NCI-H2227 (cell line): ENCODE measurements at regions not wholly inside any gene's neighbourhood (a gene's known extent, or its start where the extent isn't known, plus 50 kb on each side); places are given as distances from the start of the nearest gene placed in this dataset.

Experiments
- DNase-seq: peaks from one replicate; lab custom pipeline; 2025; ENCODE audit not compliant: unreplicated experiment; lab: John Stamatoyannopoulos, UW

DNA sequence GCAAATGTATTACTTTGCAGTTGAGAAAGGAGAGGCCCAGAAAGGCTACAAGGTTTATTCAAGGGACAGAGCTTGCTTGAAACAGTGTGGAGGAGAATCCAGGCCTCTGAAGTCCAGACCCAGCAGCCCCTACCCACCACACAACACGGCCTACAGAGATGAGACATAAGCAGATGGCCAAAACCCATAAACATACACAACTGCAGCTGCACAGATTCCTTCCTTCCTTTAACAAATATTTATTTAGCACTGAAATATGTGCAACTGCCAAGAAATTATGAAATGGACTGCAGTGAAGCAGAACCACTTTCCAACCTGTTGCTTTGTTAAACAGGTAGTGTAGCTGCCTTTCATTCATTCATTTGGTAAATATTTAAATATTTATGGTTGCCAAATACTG is 122.3 kb downstream of the SPATA19 start:
- no peak for DNase-seq

DNA sequence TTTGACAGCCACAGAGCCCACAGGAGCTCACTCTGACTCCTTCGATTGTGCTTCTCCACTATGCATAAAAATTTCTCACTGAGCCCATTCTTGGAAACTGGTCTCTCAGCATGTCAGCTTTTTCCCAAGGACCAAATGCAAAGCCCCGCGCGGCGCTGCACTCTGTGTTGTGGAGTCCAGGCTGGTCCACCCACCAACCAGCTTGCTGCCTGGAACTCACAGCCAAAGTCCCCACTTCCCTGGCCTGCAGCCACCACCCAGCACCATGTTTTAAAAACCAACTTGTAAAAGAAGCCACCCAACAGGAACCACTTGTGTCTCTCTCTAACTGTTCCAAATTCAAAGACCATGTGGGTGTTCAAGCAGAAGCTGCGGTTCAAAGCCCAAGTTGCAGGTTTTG is 124.4 kb downstream of the SPATA19 start:
- no peak for DNase-seq

DNA sequence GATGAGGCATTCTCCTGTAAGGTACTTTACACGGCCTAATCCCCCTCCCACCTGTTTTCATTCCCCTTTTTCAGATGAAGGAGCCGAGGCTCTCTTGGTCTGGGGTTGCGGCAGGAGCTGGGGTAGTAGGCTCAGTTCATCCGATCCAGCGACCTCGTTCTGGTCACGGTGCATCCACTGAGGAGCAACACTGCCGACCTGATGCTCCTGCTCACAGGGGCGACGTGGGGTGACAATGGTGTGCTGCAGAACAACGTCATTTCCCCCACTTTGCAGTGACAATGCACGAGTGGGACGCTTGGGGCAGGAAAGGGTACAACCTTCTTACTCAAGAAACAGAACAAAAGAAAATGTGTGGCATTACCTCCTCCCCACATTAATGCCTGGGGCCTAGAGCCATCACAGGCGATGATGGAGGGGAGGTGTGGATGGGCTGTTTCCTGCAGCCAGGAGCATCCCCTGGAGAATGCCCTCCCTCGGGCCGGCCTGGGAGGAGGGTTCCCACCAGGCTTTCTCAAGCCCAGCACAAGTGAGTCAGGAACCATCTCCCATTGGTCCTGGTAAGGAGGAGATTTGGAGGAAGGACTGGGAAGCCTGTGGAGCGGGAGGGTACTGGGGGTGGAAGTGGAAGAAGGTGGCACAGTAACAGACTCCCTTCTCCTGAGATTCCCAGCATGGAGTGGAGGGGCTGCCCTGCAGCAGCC is 125.6 kb downstream of the SPATA19 start:
- no peak for DNase-seq

DNA sequence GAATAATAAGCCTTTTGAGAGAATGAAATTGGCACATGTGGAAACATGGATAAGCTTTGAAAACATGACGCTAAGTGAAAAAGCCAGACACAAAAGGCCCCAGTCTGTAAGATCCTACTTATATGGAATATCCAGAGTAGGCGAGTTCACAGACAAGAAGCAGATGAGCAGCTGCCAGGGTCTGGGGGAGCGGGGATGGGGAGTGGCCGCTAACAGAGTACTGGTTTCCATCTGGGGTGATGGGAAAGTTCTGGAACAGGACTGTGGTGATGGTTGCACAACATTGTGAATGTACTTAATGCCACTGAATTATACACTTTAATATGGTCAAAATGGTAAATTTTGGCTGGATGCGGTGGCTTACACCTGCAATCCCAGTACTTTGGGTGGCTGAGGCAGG is 126.5 kb downstream of the SPATA19 start:
- DNase-seq, result no peak

DNA sequence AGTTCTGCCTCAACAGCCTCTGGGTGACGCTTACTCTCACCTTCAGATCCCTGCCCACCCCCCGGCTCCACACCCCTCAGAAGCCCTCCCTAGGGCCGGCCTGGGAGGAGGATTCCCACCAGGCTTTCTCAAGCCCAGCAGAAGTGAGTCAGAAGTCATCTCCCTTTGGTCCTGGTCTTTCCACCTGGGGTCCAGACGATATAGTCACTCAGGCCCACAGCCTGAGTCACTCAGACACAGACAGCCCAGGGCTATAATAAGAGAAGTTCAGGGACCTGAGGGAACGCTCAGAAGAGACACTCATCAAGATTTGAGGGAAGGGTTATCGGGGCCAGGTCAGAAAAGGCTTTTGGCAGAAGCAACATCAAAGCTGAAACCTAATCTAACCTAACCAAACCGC is 127.1 kb downstream of the SPATA19 start:
- no peak for DNase-seq

DNA sequence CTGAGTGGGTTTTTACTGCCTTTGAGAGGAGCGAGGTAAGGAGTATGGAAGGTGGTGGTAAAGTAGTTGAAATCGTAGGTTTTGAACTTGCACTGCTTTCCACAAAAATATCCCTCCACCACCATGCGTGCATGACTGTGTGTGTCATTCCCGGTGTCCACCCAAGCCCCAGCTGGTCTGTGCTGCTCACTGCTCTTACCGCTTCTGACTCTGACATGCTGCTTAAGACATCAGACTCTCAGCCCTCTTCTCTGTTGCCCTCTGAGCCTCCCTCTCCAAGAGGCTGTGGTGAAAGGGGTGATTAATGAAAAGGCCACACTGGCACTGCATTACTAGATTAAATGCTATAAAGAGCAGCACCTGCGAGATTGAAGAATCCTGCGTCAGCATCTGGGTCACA is 128.7 kb downstream of the SPATA19 start:
- DNase-seq, result no peak

DNA sequence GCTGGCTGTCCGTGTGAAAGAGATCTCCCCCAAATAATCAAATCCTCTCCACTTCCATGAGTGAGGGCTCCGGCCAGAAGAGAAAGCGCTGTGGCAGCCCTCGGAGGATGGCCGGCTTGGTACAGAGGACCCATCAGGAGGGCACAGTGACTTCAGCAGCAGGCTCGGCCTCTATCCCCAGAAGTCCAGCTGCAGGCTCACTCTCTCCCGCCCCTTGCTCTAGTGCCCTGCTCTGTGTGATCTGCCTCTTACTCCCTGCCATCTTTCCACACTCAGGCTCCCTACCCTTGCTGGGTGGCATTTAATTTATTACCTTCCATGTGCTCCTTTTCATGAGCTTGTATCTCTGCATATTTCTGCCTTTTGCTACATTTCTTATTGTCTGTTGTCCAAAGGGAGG is 129.7 kb downstream of the SPATA19 start:
- DNase-seq, result no peak

DNA sequence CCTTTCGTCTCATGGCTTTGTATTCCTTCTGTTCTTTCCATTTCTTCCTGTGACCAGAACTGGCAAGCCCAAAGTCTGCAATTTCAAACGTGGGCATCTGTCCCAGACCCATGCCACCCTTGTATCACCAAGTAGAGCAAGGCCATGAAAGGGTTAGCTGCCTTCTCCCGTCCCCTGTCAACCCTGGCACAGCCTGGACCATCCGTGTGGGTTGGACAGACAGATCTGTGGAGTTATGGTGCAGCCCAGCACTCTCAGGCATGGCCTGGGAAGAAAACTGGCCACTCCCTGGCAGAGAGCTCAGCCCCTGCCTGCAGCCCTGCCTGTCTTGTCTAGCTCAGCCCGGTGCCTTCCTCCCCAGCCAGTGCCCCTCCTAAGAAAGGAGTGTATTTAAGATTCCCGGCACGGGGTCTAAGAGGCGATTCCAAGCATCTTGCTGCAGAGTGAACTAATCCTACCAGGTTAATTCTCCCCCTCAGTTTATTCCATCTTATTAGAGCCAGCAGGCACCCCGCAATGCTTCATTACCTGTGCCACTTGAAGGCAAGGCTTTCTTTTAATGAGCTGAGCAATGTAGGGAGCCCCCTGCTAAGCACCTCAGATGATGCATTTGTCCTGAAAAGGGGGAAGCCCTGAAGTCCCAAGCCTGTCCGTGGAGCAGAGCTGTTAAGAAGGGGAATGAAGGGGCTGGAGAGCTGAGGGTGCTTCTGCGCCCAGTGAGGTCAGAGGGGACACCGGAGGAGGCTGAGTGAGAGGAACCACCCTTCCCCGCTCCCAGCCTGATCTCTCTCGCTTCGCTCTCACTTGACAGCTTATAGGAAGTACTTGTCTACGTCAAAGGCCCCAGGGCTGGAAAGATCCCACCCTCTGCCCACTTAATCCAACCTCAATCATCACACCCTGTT is 130.6 kb downstream of the SPATA19 start:
- DNase-seq, result peak; percentile 2

DNA sequence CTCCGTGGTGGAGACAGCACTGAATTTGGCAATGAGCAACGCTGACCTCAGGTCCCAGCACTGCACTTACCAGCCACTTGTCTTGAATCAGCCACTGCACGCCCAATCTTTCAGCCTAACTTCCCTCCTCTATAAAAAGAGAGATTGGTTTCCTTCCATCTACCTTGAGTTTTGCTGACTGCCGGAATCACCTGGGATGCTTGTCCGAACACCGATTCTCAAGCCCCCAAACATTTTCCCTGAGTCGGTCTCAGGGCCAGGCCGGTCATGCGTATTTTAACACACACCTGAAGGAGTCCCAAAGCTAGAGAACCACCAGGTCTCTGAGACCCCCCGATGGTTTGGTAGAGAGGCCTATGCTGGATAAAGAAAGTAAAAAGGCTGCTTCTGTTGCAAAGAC is 131.5 kb downstream of the SPATA19 start:
- DNase-seq, result no peak

DNA sequence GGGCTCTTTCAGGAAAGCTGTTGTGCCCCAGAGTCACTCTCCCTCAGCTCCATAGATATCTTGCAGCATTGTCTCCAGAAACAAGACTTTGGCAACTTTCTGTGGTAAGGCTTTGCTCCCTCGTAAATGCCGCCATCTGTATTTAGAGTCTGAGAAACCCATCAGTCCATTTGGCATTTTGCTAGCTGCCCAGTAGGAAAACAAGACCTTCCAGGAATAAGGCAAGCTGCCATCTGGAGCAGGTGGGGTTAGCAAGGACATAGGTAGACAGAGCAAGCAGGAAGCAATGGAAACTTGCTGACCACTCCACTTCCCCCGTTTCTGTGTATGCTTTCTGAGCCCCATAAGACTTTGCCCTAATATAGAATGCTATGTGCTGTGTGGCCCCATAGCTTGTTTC is 131.9 kb downstream of the SPATA19 start:
- no peak for DNase-seq

DNA sequence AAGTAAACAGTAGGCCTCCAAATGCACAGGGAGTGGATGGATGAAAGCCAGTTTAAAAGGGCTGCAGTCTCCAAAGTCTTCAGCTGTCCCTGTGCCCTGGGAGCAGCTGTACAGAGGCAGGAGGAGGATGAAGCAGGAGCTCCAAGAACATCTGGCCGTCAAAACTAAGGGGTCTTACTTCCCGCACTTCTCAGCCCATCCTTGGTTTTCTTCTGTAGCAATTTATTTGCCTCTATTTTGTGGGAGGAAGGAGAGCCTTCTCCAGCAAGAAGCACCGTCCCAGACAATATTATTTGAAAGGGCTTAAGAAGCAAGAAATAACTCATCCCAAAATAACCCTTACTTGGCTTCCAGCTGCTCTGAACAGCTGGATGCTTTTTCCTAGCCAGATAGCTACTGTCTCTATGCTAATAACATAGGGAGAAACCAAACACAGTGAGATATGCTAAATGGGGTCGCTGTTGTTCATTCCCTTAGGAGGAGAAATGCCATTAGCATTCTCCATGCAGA is 133.2 kb downstream of the SPATA19 start:
- DNase-seq, result no peak

DNA sequence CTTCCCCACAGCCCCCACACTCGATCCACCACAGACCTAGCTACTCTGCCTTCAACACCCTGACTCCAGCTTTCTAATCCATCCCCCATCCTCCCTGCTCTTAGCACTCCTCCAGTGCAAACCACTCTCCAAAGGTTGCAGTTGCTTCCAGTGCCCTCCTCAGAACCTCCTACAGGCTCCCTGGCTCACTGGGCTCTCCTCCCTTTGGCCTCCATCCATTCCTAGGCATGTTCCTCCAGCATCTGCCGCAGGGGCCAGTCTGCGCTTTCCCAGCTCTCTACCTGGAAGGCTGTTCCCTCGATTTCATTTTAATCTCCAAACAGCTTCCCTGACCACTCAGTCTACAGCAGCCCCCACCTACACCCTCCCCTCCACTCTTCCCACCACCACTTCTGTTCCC is 133.8 kb downstream of the SPATA19 start:
- no peak for DNase-seq

DNA sequence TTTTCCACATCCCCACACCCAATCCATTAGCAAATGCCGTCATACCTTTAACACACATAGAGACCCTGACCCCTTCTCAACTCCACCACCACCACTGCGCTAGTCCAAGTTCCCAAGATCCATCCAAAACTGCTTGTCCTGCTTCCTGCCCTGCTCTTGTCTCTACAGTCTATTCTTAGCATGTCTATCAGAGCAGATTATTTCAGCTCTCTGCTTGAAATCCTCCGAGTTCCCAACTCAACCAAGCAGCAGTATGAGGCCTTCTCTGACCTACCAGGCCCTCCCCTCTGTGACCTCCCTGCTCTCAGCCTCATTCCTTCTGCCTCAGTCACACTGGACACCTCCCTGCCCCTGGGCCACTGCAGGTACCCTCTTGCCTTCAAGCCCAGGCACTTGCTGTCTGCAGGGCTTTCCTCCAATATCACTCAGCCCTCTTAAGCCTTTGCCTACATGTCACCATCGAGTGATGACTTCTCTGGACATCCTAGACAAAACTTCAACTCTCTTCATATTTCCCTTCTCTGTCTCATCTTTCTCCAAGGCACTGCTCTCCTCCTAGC is 134.6 kb downstream of the SPATA19 start:
- no peak for DNase-seq

DNA sequence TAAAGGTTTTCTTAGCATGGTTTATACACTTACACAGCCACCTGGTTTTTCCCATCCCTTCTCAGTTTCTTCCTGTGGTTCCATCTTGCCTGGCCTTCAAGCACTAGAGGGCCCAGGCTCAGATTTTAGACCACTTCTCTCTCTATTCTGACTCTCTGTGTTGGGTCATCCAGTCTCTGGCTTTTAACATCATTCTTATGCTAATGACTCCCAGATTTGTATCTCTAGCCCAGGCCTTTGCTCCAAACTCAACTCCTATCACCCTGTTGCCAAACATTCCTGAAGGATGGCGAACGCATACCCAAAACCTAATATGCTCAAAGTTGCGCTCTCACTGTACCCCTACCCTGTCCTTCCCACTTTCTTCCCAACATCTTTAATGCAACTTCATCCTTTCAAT is 135.1 kb downstream of the SPATA19 start:
- DNase-seq, result no peak

DNA sequence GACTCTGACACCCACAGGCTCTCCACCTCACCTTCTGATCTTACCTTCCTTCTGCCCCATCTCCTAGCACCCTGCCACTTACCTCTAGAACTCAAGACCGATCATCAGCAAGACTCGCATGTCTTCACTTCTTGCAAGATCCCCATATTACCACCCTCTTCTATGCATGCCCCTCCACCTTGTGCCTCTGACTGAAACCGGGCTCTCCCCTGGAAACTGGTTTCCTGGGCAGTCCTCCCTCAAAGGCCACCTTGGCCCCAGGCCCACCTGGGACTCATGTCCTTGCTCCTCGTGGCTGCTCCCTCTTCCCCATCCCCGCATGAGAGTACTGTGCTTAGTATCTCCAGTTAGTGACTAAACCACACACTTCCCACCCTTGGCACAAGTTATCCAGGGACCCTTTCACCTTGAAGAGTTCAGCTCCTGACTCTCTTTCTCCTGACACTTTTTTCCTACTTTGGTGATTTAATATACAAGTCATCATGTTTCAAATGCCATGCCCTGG is 136.7 kb downstream of the SPATA19 start:
- no peak for DNase-seq

DNA sequence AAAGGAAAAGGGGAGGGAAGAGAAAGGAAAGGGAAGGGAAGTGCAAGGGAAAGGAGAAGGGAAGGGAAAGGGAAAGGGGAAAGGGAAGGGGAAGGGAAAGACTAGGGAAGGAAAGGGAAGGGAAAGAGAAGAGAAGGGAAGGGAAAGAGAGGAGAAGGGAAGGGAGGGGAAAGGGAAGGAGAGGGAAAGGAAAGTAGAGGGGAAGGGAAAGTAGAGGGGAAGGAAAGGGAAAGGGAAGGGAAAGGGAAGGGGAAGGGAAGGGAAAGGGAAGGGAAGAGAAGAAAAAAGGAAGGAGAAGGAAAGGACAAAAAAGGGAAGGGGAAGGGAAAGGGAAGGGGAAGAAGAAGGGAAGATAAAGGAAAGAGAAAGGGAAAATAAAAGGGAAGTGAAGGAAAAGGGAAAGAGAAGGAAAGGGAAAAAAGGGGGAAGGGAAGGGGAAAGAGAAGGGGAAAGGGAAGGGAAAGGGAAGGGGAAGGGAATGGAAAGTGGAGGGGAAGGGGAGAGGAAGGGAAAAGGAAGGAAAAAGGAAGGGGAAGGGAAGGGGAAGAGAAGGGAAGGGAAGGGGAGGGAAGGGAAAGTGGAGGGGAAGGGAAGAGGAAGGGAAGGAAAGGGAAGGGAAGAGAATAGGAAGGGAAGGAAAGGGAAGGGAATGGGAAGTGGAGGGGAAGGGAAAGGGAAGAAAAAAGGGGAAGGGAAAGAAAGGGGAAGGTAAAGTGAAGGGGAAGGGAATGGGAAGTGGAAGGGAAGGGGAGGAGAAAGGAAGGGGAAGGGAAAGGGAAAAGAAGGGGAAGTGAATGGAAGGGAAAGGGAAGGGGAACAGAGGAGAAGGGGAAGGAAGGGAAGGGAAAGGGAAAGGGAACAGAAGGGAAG is 138.2 kb downstream of the SPATA19 start:
- no peak for DNase-seq

DNA sequence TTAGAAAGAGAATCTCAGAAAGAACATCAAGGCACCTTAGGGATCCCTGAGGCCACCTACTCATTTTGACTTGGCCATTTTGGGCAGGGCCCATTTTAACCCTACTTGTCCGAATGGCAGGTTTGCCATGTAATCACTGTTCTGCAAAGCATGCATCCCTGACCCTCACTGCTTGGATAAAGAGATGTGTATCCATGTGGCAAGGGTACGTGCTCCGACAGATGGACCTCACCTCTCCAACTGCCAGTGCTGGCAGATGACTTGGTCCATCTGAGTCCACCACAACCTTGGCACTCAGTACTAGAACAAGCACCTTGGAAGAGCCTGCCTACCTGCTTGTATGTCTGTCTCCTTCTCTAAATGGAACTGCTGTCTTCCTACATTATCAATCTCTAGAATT is 139.4 kb downstream of the SPATA19 start:
- DNase-seq, result no peak

DNA sequence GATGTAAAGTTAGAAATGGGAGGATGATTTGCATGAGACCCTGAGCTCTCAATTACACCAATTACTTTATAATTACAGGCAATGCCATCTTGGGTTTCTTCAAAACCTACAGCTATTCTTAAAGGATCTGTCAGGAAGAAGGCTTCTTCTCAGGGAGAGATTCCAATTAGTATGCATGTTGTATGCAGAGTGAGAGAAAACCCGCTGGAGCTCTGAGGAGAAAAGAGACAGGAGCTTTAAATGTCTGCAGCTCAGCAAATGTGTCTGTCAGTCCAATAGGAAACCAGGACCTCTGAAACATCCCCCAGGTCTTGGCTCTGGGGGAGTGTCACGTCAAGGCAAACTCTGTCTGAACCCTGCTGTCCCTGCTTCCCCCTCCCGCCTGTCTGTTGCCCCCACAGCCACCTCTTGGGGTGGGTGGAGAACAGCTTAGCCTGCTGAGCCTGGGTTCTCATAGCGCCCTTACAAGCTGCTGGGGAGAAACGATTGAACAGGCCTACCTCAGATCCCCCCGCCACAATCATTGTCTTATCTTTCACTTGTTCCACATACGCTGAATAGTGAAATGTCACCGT is 140.2 kb downstream of the SPATA19 start:
- DNase-seq, result no peak

DNA sequence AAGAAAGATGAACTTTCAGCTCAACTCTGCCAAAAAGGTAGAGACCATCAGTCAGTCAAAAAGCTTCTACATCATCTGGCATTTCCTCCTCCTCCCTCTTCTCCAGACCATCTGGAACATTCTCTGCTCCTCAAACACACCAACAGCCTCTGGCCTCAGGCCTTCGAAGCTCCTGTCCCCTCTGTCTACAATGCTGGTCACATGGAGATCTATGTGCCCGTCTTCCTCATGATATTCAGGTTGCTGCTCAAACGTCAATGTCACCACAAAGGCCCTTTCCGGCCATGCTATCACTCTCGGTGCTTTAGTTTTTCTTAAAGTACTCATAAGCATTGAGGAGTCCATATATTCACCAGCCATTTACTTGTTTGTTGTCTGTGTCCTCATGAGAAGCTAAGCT is 146.2 kb downstream of the SPATA19 start:
- DNase-seq, result no peak

DNA sequence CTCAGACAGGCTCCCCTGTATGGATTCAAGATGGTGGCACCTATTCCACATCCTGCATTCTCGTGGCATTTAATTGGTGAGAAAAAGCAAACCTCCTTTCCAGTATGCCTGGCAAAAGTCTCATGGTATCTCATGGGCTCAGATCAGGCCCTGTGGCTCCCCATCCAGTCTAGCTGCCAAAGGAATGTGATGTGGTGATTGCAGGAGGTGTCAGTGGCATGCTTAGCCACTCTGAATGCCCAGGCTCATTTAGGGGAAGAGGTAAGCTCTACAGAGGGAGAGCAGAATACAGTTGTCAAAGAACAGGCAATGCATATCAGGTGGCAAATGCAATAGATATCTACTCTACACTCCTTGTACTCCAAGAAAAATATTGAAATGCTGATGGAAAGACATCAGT is 146.7 kb downstream of the SPATA19 start:
- no peak for DNase-seq
